NCI-H82 treated with DMSO at 0.1 percent for 48 hours (cell line): ENCODE measurements at regions not wholly inside any gene's neighbourhood (a gene's known extent, or its start where the extent isn't known, plus 50 kb on each side); places are given as distances from the start of the nearest gene placed in this dataset.

ENCODE experiments used
- DNase-seq: peaks from one replicate; lab custom pipeline; 2025; ENCODE audit not compliant: unreplicated experiment; lab: John Stamatoyannopoulos, UW

DNA sequence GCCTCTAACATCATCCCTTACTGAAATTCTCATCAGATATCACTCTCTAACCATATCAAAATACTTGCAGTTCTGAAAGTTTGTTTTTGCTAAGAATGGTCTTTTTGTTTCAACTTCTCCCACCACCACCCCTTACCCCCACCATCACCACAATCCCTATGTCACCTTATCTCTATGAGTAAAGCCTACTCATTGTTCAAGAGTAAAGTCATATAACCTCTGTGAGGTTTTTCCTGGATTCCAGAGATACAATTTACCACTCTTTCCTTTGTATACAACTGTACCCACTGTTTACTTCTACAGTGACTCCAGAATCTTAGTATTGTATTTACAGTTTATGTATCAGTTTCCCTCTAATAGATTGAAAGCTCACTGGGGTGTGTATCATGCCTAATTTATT, 158.0 kb upstream of the PCDH10 start:
- DNase-seq: no peak

DNA sequence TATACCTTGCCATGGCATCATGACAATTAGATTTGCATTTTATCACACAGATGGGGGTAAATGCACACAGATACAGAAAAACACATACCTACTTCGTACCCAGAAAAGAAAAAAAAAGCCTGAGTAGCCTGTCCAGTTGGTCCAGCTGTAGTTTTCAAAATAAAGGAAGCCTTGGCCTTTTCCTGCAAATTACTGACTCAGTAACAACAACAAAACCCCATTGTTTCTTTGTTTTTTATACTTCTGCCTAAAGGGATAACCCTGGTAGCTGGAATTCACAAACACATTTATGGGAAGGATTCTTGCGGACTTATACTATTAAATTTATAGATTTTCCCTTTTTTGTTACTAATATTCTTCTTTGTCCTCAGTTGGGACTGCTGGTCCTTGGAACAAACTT, 156.4 kb upstream of the PCDH10 start:
- no peak for DNase-seq

DNA sequence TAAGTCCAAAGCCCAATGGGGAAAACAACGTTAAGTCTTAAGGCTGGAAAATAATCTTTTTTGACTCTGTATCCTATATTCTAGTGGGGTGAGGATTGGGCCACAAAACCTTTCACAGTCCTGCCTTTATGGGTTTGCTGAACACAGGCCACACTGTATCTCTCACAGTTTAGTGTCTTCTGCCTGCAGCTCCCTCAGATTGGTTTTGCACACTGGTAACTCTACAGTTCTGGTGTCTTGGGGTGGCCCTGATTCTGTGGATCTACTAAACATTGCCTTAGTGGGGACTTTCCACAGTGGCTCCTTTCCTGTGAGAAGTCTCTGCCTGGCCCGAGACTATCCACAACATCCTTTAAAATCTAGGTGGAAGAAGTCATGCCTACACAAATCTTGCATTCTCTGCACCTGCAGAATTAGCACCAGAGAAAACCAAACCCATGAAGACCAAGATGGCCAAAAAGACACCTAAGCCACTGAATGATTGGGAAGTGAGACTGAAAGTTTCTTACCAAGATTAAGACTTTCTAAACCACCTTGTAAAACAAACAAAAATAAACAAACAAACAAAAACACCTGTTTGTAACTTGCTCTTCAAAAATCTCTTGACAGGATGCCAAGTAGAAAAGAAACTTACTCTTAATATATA, 150.4 kb upstream of the PCDH10 start:
- no peak for DNase-seq

DNA sequence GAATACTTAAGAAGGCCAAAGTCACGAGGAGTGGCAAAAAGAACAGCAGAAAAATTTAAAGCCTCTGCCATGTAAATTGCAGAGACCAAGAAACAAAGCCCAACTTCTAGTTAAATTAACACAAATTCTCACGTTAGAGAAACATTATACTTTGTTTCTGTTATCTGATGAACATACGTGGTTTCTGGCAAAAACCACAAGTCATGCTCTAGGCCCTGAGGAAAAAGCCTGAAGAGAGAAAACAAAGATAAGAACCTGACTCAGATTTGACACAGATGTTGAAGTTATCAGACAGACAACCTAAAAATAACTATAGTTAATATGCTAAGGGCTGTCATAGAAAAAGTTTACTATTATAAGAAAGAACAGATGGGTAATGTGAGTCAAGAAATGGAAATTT, 149.1 kb upstream of the PCDH10 start:
- DNase-seq: no peak

DNA sequence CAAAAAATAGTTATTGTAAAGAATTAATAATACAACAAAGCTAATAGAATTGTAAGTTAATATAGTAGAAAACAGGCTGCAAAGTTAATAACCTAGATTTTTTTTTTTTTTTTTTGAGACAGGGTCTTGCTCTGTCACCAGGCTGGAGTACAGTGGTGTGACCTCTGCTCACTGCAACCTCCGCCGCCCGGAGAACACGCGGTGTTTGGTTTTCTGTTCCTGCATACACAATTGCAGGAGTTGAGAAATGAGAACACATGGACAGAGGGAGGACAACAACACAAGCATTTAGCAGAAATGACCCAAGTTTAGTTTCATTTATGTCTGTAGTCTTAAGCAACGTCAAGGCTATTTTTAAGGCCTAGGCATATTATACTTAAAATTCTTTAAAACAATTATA, 145.9 kb upstream of the PCDH10 start:
- DNase-seq: no peak

GRCh38 chr4:133014473-133015135, 134.5 kb upstream of the PCDH10 start:
- peak; percentile 36 for DNase-seq

GRCh38 chr4:133045288-133045687, 103.8 kb upstream of the PCDH10 start:
- DNase-seq: no peak

DNA sequence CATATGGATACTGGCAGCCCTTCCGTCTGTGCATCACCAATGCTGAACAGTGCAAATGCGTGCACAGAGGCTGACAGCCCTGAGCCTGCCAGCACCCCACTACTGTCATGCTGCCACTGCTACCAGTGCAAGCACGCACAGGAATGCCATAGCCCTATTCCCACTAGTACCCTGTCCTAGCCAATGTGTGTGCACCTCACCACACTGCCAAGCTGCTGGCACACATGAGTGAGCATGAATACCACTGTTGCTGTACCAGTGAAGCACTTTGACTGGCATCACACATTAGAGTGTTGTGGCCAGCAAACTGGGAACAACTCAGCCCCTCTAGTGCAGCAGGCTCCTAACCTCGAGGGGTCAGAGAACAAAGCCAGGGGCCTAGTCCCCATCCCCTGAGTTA, 102.9 kb upstream of the PCDH10 start:
- no peak for DNase-seq

DNA sequence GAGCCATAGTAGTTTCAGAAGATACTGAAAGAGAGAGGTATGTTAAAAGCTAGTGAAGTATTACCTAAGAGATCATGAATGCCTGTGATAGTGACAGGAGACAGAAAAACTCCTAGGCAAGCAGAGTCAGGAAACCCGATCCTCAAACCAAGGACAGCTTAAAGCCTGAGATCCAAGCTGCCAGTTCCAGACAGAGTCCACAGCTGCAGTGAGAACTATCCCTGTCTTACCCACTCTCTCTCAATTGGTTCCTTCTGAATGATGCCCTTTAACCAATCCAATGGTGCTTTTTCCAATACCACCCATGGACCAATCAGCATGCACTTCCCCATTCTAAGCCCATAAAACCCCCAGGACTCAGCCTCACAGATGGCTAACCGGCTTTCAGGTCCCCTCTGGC, 90.4 kb upstream of the PCDH10 start:
- no peak for DNase-seq

GRCh38 chr4:133059117-133059516, 90.0 kb upstream of the PCDH10 start:
- no peak for DNase-seq

GRCh38 chr4:133062851-133063250, 86.2 kb upstream of the PCDH10 start:
- DNase-seq: no peak

GRCh38 chr4:133068083-133068482, 81.0 kb upstream of the PCDH10 start:
- DNase-seq: no peak

- DNase-seq: no peak
These were observed 67.8 kb upstream of the PCDH10 start for GRCh38 chr4:133081246-133081645.

DNA sequence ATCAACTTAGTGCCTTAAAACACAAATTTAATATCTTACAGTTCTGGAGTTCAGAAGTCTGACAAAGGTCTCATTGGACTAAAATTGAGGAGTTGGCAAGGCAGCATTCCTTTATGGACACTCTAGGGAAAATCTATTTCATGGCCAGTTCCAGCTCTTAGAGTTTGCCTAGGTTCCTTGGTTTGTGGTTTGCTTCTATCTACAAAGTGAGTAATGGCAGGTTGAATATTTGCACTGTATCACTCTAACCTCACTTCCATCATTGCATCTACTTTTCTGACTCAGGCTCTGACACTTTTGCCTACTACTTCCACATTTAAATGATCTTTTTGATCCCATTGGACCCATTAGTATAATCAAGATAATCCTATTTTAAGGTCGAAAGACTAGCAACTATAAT, 64.7 kb upstream of the PCDH10 start:
- peak; percentile 14 for DNase-seq

- DNase-seq: no peak
These were observed 53.5 kb upstream of the PCDH10 start for GRCh38 chr4:133095591-133095990.

- DNase-seq: no peak
These were observed 52.1 kb upstream of the PCDH10 start for GRCh38 chr4:133096972-133097371.
